GM19438 (cell line): ENCODE measurements at regions not wholly inside any gene's neighbourhood (a gene's known extent, or its start where the extent isn't known, plus 50 kb on each side); places are given as distances from the start of the nearest gene placed in this dataset.

Experiments used
- ATAC-seq: cut with Tn5 transposase; IDR thresholded peaks from one replicate; pipeline ENCODE4 v1.9.1; 2021; ENCODE audit warnings: low read depth; ENCODE audit not compliant: unreplicated experiment

DNA sequence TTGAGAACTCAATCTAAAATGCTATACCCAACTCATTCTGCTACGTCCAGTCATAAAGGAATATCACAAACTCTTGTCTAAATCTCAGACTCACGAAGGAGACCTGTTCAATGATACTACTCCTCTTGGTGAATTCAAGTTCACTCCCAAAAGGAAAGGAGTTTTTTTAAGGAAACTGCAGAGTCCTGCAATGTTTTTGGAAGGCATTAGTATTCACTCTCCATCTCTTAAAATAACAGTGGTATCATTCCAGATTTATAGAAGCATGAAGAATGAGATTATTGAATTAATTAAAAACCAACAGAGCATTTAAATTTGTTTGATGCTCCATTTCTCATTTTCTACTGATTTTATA is 73.4 kb downstream of the FOXD1 start:
- ATAC-seq: no peak

- no peak for ATAC-seq
These were observed 73.9 kb downstream of the FOXD1 start for GRCh38 chr5:73374520-73375190.

DNA sequence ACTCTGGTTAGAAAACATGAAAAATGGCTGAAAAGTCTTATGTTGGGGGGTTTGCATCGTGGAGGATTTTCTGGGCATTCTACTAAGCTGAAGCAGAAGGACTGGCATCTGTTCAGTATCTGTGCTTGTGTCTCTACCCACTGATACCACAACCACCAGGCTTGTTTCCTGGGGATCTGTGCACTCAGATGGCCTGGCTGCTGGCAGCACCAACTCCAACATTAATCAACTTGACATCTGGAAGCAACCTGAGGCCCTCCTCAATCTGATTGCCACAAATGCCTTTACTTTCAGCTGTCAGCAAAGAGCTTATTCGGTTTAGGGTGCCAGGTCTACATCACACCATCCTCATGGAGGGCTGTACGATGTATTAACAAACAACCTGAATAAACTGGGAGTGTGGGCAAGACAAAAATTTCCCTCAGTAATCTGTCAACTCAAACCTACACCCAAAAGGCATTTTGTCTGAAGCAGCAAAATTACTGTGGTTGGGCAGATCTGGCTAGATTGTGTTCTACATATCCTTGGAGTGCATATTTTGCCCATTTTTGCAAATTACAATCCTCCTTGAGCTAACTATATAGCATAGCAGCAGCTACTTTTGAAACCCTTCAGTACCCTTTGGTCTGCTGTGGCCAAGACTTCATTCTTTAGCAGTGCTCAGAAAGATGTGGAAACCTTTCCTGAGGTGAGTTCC is 74.6 kb downstream of the FOXD1 start:
- no peak for ATAC-seq

DNA sequence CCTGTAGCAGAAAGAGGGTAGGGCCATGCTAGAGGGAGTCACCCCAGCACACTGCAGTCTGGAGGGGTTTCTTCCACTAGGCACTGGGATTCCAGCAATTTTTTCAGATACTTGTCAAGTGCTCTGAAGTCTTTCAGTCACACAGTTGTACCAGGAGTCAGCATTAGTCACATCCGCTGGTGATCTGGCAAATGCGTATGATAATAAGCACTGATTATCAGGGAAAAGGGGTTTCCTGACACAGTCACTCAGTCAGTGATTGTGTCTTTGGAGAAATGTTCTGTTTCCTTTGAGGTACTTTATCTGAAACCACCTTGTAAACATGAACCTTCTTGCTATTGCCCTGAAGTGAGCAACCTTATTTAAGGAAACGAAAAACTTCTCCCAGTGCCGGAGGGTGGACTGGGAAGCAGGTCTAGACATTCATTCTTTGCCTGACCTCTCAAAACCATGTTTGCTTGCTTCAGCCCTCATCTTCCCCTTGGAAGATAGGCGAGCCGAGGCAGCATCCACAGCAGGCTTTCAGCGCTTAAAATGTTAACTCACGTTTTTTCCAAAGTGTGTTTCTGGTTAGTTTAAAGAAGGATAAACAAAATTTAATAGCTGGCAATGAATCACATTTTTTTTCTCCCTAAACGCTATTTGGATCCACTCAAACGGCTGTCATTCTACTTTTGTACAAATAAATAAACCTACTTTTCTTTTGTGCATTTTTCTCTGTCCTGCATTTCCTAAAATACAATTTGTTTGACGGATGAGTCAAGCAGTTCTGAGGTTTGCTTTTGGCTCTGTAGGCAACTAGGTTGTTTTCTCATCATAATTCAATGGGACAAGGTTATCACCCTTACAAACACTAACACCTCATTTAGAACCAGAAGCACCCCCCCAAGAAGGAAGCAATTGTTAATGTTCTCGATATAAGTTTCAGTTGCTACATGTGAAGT is 77.7 kb downstream of the FOXD1 start:
- no peak for ATAC-seq

GRCh38 chr5:73370095-73370494 is 78.5 kb downstream of the FOXD1 start:
- no peak for ATAC-seq

GRCh38 chr5:73369278-73369677 is 79.3 kb downstream of the FOXD1 start:
- no peak for ATAC-seq

DNA sequence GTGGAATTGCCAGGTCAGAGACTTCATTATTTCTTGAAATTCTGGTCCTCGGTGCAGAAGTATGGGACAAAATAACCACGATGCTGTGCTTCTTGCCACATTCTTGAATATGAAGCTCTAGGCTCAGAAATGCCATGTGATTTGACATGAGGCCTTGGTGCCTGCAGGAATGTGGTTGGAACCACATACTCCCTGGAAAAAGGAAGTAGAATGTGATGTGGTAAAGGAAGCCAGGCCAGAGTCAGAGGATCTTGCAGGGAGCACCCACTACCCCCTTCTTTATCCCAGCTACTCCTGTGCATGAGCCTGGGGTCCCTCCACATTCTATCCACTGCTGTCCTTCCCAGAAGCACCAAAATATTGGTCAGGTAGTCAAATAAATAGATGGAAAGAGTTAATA is 80.9 kb downstream of the FOXD1 start:
- ATAC-seq: no peak

- ATAC-seq: no peak
These were observed 82.4 kb downstream of the FOXD1 start for GRCh38 chr5:73365990-73366667.

DNA sequence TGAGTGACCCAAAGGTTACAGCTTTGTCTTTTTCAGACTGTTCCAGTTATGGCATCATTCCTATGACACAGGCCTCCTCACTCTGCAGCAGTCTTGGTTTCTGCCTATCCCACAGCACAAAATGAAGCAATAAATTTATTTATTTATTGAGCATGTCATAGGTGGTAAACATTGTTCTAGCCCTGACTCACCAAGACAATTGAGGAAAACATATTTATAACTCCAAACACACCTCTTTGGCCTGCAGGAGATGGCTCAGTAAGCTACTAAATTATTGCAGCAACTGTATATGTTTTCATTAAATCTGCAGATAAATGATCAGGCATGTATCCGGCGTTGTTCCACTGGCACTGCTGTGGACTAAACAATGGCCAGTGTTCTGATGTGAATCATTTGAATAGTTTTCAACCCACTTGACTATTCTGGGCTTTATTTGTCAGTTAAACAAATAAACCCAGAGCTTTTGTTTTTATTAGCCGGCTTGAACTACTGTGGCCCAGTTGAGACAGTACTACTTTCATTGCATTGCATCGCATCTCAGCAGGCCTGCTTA is 83.2 kb downstream of the FOXD1 start:
- no peak for ATAC-seq

DNA sequence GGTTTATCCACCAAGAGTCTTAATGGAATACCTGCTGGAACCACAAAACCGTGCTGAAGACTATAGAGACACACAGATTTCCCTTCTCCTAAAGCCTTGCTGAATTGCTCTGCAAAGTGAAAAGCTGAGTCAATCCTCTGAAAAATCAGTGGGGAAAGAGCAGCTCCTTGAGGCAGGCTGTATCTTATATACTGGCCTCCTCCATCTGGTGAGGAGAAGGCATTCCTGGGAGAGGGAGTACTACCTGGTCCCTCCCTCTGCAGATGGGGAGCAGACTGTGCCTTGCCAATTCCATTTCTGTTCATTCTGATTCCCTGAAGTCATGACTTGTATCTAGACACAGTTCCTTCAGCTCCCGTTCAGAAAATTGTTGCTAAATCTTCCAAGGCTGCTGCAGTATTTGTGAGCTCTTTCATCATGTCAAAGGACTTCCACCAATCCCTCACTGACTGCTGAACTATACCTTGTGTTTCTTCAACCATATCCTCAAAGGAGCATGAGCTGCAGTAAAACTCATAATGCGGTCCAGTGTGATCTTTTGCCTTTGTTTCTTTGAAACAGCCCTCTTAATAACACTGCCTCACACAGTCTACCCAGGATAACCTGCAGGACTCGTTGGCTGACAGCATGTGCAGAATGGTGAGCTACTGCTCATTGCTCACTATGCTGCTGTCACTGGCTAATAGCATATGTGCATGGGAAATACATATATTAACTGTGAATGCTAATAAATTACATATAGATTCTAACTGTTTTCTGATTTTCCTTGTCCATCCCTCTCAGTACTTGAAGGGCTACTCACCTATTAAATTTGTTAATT is 84.5 kb downstream of the FOXD1 start:
- ATAC-seq: no peak

DNA sequence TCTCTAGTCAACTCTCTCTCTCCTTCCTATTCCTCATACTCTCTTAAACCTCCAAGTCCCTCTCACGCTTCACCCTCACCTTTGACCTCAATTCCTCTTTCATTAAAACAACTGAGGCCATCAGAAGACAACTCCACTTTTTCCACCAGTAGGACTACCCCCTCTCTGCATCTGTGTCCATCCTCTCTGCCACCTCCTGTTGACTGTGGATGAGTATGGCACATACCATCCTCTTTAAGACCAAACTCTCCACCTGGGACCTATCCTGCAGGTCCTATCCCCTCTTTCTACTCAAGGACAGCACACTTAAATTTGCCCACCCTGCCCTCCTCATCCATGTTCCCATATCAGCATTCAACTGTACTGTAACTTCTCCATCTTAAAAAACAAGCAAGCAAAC is 89.2 kb downstream of the FOXD1 start:
- ATAC-seq: no peak

DNA sequence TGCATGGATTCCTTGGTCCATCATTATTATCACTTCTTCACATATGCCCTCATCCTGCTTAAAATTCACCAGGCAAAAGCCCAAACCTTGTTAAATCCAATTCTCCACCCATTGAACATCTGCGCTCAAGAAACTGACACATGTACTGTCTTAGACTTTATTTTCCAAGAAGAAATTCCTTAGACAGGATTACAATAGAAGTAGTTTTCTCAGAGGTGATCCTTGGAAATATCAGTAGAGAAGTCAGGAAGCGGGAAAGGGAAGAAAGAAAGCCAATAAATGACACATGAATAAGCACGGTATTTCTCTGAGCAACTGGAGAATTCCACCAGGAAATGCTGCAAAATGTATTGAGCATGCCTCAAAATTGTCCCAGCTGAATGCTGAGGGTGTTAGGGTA is 90.2 kb downstream of the FOXD1 start:
- ATAC-seq: no peak

DNA sequence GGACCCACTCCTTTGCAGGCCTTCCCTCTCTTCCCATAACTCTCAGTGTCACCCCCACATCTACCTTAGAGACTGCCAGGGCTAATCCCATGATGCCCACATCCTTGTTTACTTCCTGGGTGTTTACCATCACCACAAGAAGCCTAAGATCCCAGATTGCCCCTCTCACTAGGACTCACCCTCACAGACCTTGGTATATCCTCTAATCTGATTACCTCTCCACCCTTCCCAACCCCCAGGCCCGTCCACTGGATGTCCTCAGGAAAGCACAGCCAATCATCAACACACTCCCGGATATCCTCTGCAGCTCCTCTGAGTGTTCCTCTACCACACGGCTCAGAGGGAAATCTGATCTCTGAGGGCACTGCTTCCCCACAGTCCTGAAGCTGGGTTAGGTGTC is 91.0 kb downstream of the FOXD1 start:
- ATAC-seq: no peak

GRCh38 chr5:73355108-73355507 is 93.5 kb downstream of the FOXD1 start:
- no peak for ATAC-seq

- no peak for ATAC-seq
These were observed 94.2 kb downstream of the FOXD1 start for GRCh38 chr5:73354406-73354805.

DNA sequence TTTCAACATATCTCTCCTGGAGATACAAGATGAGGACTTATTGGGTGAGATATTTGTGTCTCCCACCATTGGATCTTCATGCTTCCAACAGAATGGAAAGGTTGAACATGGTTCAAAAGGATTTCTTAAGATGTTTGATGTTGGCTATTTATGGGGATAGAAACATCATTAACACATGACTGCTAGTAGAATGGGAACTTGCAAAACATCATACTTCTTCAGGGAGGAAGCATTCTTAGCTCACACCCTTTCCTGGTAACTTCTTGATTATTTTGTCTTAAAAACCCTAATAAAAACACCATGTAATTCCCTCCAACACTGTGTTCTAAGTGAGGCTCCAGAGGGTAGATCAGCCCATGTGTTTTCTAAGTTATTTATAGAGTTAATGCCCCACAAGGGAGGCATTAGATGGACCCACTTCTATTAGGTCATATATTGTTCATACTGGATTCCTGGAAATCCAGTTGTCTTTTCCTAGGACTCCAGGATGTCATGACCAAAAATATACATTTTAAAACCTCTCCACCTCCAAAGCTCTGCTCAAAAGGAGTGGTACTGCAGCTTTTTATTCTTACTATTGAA is 95.8 kb downstream of the FOXD1 start:
- no peak for ATAC-seq

DNA sequence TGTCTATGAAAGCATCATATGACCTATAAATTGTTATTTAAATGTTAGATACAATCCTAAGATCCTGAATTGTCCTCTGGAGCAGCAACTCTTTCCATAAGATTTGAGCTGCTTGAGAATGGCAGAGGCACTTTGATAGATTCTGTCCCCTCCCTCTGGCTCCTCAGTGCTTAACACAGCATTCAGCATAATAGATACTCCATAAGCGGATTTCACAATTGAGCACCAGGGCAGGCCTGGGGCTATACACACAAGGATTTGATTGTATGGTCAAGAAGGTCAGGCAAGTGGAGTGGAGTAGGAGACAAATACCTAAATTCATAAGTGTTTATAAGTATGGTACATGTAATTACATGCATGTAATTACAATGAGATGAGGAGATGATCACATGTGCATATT is 96.3 kb downstream of the FOXD1 start:
- ATAC-seq: no peak

DNA sequence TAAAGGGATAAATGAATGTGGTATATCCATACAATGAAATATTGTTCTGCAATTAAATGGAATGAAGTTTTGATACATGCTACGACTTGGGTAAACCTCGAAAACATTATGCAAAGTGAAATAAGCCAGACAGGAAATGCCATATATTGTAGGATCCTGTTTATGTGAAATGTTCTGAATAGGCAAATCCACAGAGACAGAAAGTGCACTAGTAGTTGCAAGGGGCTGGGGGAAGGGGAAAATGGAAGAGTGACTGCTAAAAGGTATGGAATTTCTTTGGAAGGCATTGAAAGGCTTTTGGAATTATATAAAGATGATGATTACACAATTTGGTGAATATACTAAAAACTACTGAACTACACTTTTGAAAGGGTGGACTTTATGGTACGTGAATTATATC is 97.0 kb downstream of the FOXD1 start:
- ATAC-seq: no peak

DNA sequence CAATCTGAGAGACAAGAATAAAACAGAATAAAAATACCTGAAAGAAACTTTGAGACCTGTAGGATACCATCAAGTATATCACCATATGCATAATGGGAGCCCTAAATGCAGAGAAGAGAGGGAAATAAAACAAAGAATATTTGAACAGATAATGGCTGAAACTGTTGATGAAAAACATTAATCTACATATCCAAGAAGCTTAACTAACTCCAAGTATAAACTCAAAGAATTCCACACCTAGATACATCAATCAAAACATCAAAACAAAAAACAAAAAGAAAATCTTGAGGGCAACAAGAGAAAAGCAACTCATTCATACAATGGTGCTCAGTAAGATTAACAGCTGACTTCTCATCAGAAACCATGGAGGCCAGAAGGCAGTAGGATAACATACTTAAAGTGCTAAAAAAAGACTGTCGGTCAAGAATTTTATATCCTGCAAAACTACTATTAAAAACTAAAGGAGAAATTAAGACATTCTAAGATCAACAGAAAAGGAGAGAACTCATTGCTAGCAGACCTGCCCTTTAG is 101.6 kb downstream of the FOXD1 start:
- ATAC-seq: no peak
